GM19463 (cell line): ENCODE measurements at regions not wholly inside any gene's neighbourhood (a gene's known extent, or its start where the extent isn't known, plus 50 kb on each side); places are given as distances from the start of the nearest gene placed in this dataset.
"Not testable (repeated sequence)": the region's sequence is repeated elsewhere in the genome, so short reads cannot be mapped to it uniquely, and the experiment has no call there.

Source experiments
- ATAC-seq: cut with Tn5 transposase; IDR thresholded peaks from one replicate; pipeline ENCODE4 v1.9.1; 2021; ENCODE audit warnings: mild to moderate bottlenecking, moderate library complexity; ENCODE audit not compliant: unreplicated experiment

GRCh38 chr12:25859976-25860375 lies 98.5 kb upstream of the RASSF8 start:
- no peak for ATAC-seq

- ATAC-seq: no peak
These were observed 97.3 kb upstream of the RASSF8 start for GRCh38 chr12:25861226-25861625.

GRCh38 chr12:25864306-25865276 lies 93.9 kb upstream of the RASSF8 start:
- no peak for ATAC-seq

- no peak for ATAC-seq
These were observed 91.7 kb upstream of the RASSF8 start for GRCh38 chr12:25866586-25867378.

GRCh38 chr12:25868193-25868592 lies 90.3 kb upstream of the RASSF8 start:
- no peak for ATAC-seq

GRCh38 chr12:25872137-25872536 lies 86.3 kb upstream of the RASSF8 start:
- ATAC-seq: no peak

GRCh38 chr12:25875661-25876060 lies 82.8 kb upstream of the RASSF8 start:
- no peak for ATAC-seq

- ATAC-seq: no peak
These were observed 82.0 kb upstream of the RASSF8 start for GRCh38 chr12:25876383-25877045.

- ATAC-seq: no peak
These were observed 81.0 kb upstream of the RASSF8 start for GRCh38 chr12:25877446-25877845.

- ATAC-seq: no peak
These were observed 76.2 kb upstream of the RASSF8 start for GRCh38 chr12:25882266-25882665.

- no peak for ATAC-seq
These were observed 75.2 kb upstream of the RASSF8 start for GRCh38 chr12:25883026-25883916.

GRCh38 chr12:25884024-25884919 lies 74.2 kb upstream of the RASSF8 start:
- ATAC-seq: no peak

- ATAC-seq: no peak
These were observed 73.6 kb upstream of the RASSF8 start for GRCh38 chr12:25884920-25885234.

- ATAC-seq: no peak
These were observed 72.1 kb upstream of the RASSF8 start for GRCh38 chr12:25886396-25886795.

GRCh38 chr12:25887367-25887766 lies 71.1 kb upstream of the RASSF8 start:
- ATAC-seq: no peak

- ATAC-seq: no peak
These were observed 69.3 kb upstream of the RASSF8 start for GRCh38 chr12:25889185-25889584.

- ATAC-seq: not testable (repeated sequence)
These were observed 67.4 kb upstream of the RASSF8 start for GRCh38 chr12:25891095-25891494.

- ATAC-seq: no peak
These were observed 63.7 kb upstream of the RASSF8 start for GRCh38 chr12:25894759-25895158.

- ATAC-seq: no peak
These were observed 61.5 kb upstream of the RASSF8 start for GRCh38 chr12:25896981-25897380.
